Lung (tissue), 11 donors: ENCODE measurements at regions not wholly inside any gene's neighbourhood (a gene's known extent, or its start where the extent isn't known, plus 50 kb on each side); places are given as distances from the start of the nearest gene placed in this dataset.

ENCODE experiments used
- ATAC-seq: fragments of 200-7000 bp; cut with Tn5 transposase; one replicate; pipeline ENCODE4 v1.9.1; 2020; ENCODE audit warnings: moderate number of reproducible peaks; ENCODE audit not compliant: insufficient read depth, low FRiP score
- DNase-seq, 3 donors: peaks; one replicate each; pipeline ENCODE4 v3.0.0-alpha.2; 2013 to 2017
- H3K27ac ChIP-seq, 2 donors: one replicate each; pipeline ENCODE4 v1.5.1; 2013; ENCODE audit warnings: mild to moderate bottlenecking in 2 of 2, moderate library complexity in 2 of 2, control low read depth in 1 of 2, inconsistent platforms in 1 of 2, low read depth in 1 of 2, low read length in 1 of 2
- H3K27me3 ChIP-seq, 3 donors: one replicate each; pipeline ENCODE4 v1.5.1; 2013; ENCODE audit warnings: low read length in 2 of 3; ENCODE audit not compliant: control insufficient read depth in 3 of 3, insufficient read depth in 3 of 3
- H3K36me3 ChIP-seq, 4 donors: one replicate each; pipeline ENCODE4 v1.5.1; 2013; ENCODE audit warnings: low read length in 4 of 4, mild to moderate bottlenecking in 1 of 4, moderate library complexity in 1 of 4; ENCODE audit not compliant: control insufficient read depth in 4 of 4, insufficient read depth in 4 of 4
- H3K4me1 ChIP-seq, 5 donors: one replicate each; pipeline ENCODE4 v1.5.1; 2013; ENCODE audit warnings: low read length in 5 of 5, mild to moderate bottlenecking in 2 of 5, moderate library complexity in 1 of 5; ENCODE audit not compliant: control insufficient read depth in 5 of 5, insufficient read depth in 5 of 5
- H3K4me3 ChIP-seq: one replicate; pipeline ENCODE4 v1.5.1; 2013; ENCODE audit warnings: mild to moderate bottlenecking, control low read depth, moderate library complexity
- H3K9ac ChIP-seq, 2 donors: one replicate each; pipeline ENCODE4 v1.5.1; 2013; ENCODE audit warnings: low read length in 2 of 2, control low read depth in 1 of 2; ENCODE audit not compliant: insufficient read depth in 1 of 2
- H3K9me3 ChIP-seq, 4 donors: one replicate each; pipeline ENCODE4 v1.5.1; 2013; ENCODE audit warnings: low read length in 3 of 4, mild to moderate bottlenecking in 1 of 4, moderate library complexity in 1 of 4; ENCODE audit not compliant: control insufficient read depth in 4 of 4, insufficient read depth in 3 of 4
- CTCF ChIP-seq: IDR thresholded peaks from 2 replicates; pipeline ENCODE4 v1.5.1; 2012; ENCODE audit warnings: mild to moderate bottlenecking; ENCODE audit errors: control extremely low read depth, extremely low read depth
- WGBS, 2 donors: extraction: QIAGEN DNeasy Blood & Tissue Kit; methylation state at CpG; one replicate each; pipeline ENCODE4 v1.1.7; 2013; 5-methylcytosine and 5-hydroxymethylcytosine counted together
- donor health status: control.
- donor health status: control.
- donor health status: Bipolar disorder and iron deficiency.
- donor health status: healthy.
- donor health status: DM: yes; HTN: yes; CAD: no.

- Histone ChIP-seq H3K36me3 (no peaks in the 10 kb centered on the region), H3K9me3 (peaks cover 0 to 8% (median 0%) of the 10 kb centered on the region in 4 donors), H3K27ac (no peak overlapping the region), H3K9ac (no peak overlapping the region), H3K27me3 (no peaks in the 10 kb centered on the region), H3K4me3 (no peak overlapping the region), H3K4me1 (no peaks in the 10 kb centered on the region)
- 62 to 64% methylated on average over 24 of the region's 24 CpGs for WGBS, 2 donors
- no peak for ATAC-seq
- no peak for DNase-seq
- no peak for TF ChIP-seq CTCF
Measured at GRCh38 chr22:49140911-49141665, 686.6 kb downstream of the BRD1 start.

GRCh38 chr22:49139492-49140151 lies 688.1 kb downstream of the BRD1 start:
- Histone ChIP-seq H3K36me3 (no peaks in the 10 kb centered on the region), H3K4me1 (no peaks in the 10 kb centered on the region), H3K9me3 (peaks cover 0 to 6% (median 0%) of the 10 kb centered on the region in 4 donors), H3K27ac (no peak overlapping the region), H3K9ac (no peak overlapping the region), H3K4me3 (no peak overlapping the region), H3K27me3 (no peaks in the 10 kb centered on the region)
- DNase-seq (no peak), ATAC-seq (no peak)
- no peak for TF ChIP-seq CTCF
- 78 to 85% methylated on average over 15 of the region's 15 CpGs for WGBS, 2 donors

GRCh38 chr22:49138250-49138790 lies 689.4 kb downstream of the BRD1 start:
- H3K27me3 ChIP-seq, result peaks cover 0 to 3% (median under 1%) of the 10 kb centered on the region in 3 donors
- TF ChIP-seq CTCF, result no peak
- H3K9ac ChIP-seq, result no peak overlapping the region
- WGBS, 2 donors, result 91 to 96% methylated on average over 1 of the region's 1 CpG
- H3K4me1 ChIP-seq, result no peaks in the 10 kb centered on the region
- ATAC-seq (no peak), DNase-seq (no peak)
- no peak overlapping the region for H3K27ac ChIP-seq
- no peak overlapping the region for H3K4me3 ChIP-seq
- peaks cover 0 to 6% (median 0%) of the 10 kb centered on the region in 4 donors for H3K9me3 ChIP-seq
- H3K36me3 ChIP-seq, result no peaks in the 10 kb centered on the region
